A549 (cell line): ENCODE measurements at regions not wholly inside any gene's neighbourhood (a gene's known extent, or its start where the extent isn't known, plus 50 kb on each side); places are given as distances from the start of the nearest gene placed in this dataset.

Experiments used
- ATAC-seq, 2 experiments: fragments of 200-7000 bp in 1 of 2; fragments of >200 bp in 1 of 2; cut with Nextera tagmentation in 1 of 2; cut with Tn5 transposase in 1 of 2; 3 replicates each; pipeline versions ENCODE4 v1.8.0 to v1.9.1; 2018 to 2020; ENCODE audit warnings: mild to moderate bottlenecking in 1 of 2, moderate library complexity in 1 of 2
- CTCF ChIA-PET: fragments of 300-600 bp; sonication (Branson Sonifier 250); formaldehyde crosslinking; extraction: SDS; loops from one replicate; lab custom pipeline; 2021; ENCODE audit warnings: antibody characterized with exemption, inconsistent platforms; lab: Yijun Ruan, JAX
- POLR2A ChIA-PET: fragments of 350-600 bp; formaldehyde crosslinking; extraction: SDS; loops from one replicate; lab custom pipeline; 2021; ENCODE audit warnings: antibody characterized with exemption, inconsistent platforms; lab: Yijun Ruan, JAX
- DNase-seq, 2 experiments: peaks; one replicate each; pipeline versions ENCODE4 v3.0.0 to v3.0.0-alpha.2; 2011 to 2016; ENCODE audit warnings: low read depth in 1 of 2, low spot score in 1 of 2
- FAIRE-seq: peaks from 2 replicates; lab custom pipeline; 2011; peaks lifted over from hg19 to GRCh38; lab: Jason Lieb, UNC
- H3K27ac ChIP-seq, 2 experiments: fragments of >200 bp; sonication (Bioruptor Twin); formaldehyde crosslinking; 3 replicates each; pipeline ENCODE4 v1.5.1; 2016 to 2017
- H3K4me1 ChIP-seq: fragments of >200 bp; sonication (Bioruptor Twin); formaldehyde crosslinking; 3 replicates; pipeline ENCODE4 v1.6.1; 2016
- H3K4me2 ChIP-seq: fragments of >200 bp; sonication (Bioruptor Twin); formaldehyde crosslinking; 3 replicates; pipeline ENCODE4 v1.6.1; 2016
- H3K4me3 ChIP-seq: fragments of >200 bp; sonication (Bioruptor Twin); formaldehyde crosslinking; 3 replicates; pipeline ENCODE4 v1.5.1; 2016
- H3K9me3 ChIP-seq: fragments of >200 bp; sonication (Bioruptor Twin); formaldehyde crosslinking; 3 replicates; pipeline ENCODE4 v1.6.1; 2016
- CHD4 ChIP-seq: fragments of 200-600 bp; sonication (generic); IDR thresholded peaks from 2 replicates; pipeline ENCODE4 v1.6.1; 2016; ENCODE audit warnings: antibody characterized with exemption, mild to moderate bottlenecking, borderline replicate concordance
- FOSL2 ChIP-seq, 2 experiments: fragments of 450-650 bp in 1 of 2; fragments of >200 bp in 1 of 2; sonication (Bioruptor Twin) in 1 of 2; formaldehyde crosslinking; IDR thresholded peaks; 2 replicates each; pipeline versions ENCODE4 v1.5.0 to v1.6.1; 2016 to 2020; ENCODE audit warnings: mild to moderate bottlenecking in 1 of 2, moderate library complexity in 1 of 2
- FOXS1 ChIP-seq: fragments of 250-450 bp; sonication (Bioruptor Pico); IDR thresholded peaks from 2 replicates; pipeline ENCODE4 v1.5.0; 2020; ENCODE audit warnings: mild to moderate bottlenecking, moderate library complexity
- HDAC2 ChIP-seq: fragments of 200-600 bp; sonication (generic); IDR thresholded peaks from 2 replicates; pipeline ENCODE4 v1.6.1; 2016
- HOXA7 ChIP-seq: fragments of 250-450 bp; sonication (Bioruptor Pico); IDR thresholded peaks from 2 replicates; pipeline ENCODE4 v1.5.0; 2020; ENCODE audit warnings: mild to moderate bottlenecking, moderate library complexity
- KDM5A ChIP-seq: fragments of 200-600 bp; sonication (generic); IDR thresholded peaks from 2 replicates; pipeline ENCODE4 v1.6.1; 2016; ENCODE audit warnings: antibody characterized with exemption, mild to moderate bottlenecking
- MAFK ChIP-seq: fragments of 450-650 bp; IDR thresholded peaks from 2 replicates; pipeline ENCODE4 v1.6.1; 2014; ENCODE audit not compliant: partially characterized antibody
- POLR2AphosphoS2 ChIP-seq: conservative IDR thresholded peaks from 2 replicates; pipeline ENCODE4 v1.6.1; 2012; ENCODE audit warnings: low read length, improper control_type of control experiment, inconsistent platforms
- RCOR1 ChIP-seq: fragments of 150-350 bp; IDR thresholded peaks from 2 replicates; pipeline ENCODE4 v1.6.1; 2014; ENCODE audit warnings: antibody characterized with exemption, low read length, low read depth
- TFCP2L1 ChIP-seq: fragments of 250-450 bp; sonication (Bioruptor Pico); IDR thresholded peaks from 2 replicates; pipeline ENCODE4 v1.5.0; 2021; ENCODE audit warnings: mild to moderate bottlenecking
- WGBS: methylation state at CpG from one replicate; pipeline ENCODE4 v1.1.6; 2017; ENCODE audit errors: missing lambda C conversion rate; 5-methylcytosine and 5-hydroxymethylcytosine counted together
- TF ChIP-seq, protein P1 (sequence below): IDR thresholded peaks from 2 replicates; pipeline ENCODE4 v1.6.1; 2012; ENCODE audit warnings: low read depth, borderline replicate concordance
- TF ChIP-seq, protein P2 (sequence below): fragments of 150-350 bp; IDR thresholded peaks from 2 replicates; pipeline ENCODE4 v1.6.1; 2014; ENCODE audit warnings: low read depth, mild to moderate bottlenecking, low read length
- TF ChIP-seq, protein P3 (sequence below): fragments of >200 bp; sonication (Bioruptor Twin); formaldehyde crosslinking; IDR thresholded peaks from 3 replicates; pipeline ENCODE4 v1.5.1; 2016
- TF ChIP-seq, protein P4 (sequence below): fragments of 450-650 bp; IDR thresholded peaks from 2 replicates; pipeline ENCODE4 v1.6.1; 2014; ENCODE audit warnings: antibody characterized with exemption
- TF ChIP-seq, protein P5 (sequence below): IDR thresholded peaks from 2 replicates; pipeline ENCODE4 v1.6.1; 2012
- TF ChIP-seq, protein P6 (sequence below): fragments of 250-450 bp; sonication (Bioruptor Pico); IDR thresholded peaks from 2 replicates; pipeline ENCODE4 v1.5.0; 2020; ENCODE audit warnings: low read depth, mild to moderate bottlenecking, moderate library complexity
- TF ChIP-seq, protein P7 (sequence below): fragments of 250-450 bp; sonication (Bioruptor Pico); IDR thresholded peaks from 2 replicates; pipeline ENCODE4 v1.5.0; 2021; ENCODE audit warnings: mild to moderate bottlenecking, moderate library complexity, borderline replicate concordance

DNA sequence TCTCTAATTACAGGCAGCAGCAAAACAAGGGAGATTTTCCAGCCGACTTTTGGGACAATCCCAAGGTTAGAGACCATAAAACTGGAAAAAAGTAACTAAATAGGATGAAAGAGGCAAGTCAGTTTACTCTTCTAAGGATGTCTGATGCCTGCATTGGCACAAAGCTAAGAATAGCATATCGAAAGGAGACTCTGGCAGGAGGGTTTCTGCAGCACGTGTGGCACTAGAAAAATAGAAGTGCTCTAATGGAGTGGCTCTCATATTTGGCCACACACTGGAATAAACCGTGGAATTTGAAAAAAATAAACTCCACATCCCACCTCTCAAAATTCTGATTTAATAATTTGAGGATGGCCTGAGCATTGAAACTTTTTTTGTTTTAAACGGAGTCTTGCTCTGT is 77.2 kb upstream of the ARSJ start:
- FAIRE-seq = no peak
- no peak for DNase-seq
- Histone ChIP-seq H3K4me2 (no peak overlapping the region), H3K4me1 (no peaks in the 10 kb centered on the region), H3K9me3 (0 out of 3 replicates have a peak, but pooled peaks cover 2% of the 10 kb centered on the region), H3K4me3 (no peak overlapping the region), H3K27ac (no peak overlapping the region)
- POLR2A ChIA-PET = no interaction called here
- no peak for ATAC-seq
- CTCF ChIA-PET = no interaction called here
- WGBS = 62% methylated on average over 5 of the region's 5 CpGs
- TF ChIP-seq, protein P1, sequence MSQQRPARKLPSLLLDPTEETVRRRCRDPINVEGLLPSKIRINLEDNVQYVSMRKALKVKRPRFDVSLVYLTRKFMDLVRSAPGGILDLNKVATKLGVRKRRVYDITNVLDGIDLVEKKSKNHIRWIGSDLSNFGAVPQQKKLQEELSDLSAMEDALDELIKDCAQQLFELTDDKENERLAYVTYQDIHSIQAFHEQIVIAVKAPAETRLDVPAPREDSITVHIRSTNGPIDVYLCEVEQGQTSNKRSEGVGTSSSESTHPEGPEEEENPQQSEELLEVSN = no peak
- no peak for TF ChIP-seq HOXA7 (CRISPR knock-in tag)
- TF ChIP-seq HDAC2 = no peak
- no peak for TF ChIP-seq TFCP2L1 (CRISPR knock-in tag)
- no peak for TF ChIP-seq FOSL2 (IDR thresholded peaks at IDR 0.05)
- no peak for TF ChIP-seq FOSL2 (CRISPR knock-in tag; IDR thresholded peaks at IDR 0.05)
- TF ChIP-seq POLR2AphosphoS2 = no peak
- no peak for TF ChIP-seq RCOR1
- TF ChIP-seq, protein P2, sequence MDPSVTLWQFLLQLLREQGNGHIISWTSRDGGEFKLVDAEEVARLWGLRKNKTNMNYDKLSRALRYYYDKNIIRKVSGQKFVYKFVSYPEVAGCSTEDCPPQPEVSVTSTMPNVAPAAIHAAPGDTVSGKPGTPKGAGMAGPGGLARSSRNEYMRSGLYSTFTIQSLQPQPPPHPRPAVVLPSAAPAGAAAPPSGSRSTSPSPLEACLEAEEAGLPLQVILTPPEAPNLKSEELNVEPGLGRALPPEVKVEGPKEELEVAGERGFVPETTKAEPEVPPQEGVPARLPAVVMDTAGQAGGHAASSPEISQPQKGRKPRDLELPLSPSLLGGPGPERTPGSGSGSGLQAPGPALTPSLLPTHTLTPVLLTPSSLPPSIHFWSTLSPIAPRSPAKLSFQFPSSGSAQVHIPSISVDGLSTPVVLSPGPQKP = no peak

DNA sequence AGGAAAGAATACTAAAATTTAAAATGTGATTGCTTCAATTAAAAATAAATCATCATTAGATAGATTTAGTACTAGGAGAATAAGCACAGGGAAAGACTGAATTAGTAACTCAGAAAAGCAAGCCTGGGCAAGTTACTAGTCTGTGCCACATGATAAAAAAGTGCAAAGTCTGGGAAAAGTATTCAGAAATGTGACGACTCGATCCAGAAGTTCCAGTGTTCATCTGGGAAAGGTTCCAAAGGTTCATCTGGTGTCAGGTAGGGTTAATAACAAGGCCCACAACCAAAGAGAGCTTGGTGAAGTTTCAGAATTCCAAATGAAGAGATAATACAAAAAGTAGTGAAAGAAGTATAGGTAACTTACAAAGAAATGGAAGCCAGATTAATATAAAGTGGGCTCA is 78.3 kb upstream of the ARSJ start:
- H3K4me1 ChIP-seq = no peaks in the 10 kb centered on the region
- no peak overlapping the region for H3K4me3 ChIP-seq
- H3K27ac ChIP-seq = no peak overlapping the region
- TF ChIP-seq, protein P3, sequence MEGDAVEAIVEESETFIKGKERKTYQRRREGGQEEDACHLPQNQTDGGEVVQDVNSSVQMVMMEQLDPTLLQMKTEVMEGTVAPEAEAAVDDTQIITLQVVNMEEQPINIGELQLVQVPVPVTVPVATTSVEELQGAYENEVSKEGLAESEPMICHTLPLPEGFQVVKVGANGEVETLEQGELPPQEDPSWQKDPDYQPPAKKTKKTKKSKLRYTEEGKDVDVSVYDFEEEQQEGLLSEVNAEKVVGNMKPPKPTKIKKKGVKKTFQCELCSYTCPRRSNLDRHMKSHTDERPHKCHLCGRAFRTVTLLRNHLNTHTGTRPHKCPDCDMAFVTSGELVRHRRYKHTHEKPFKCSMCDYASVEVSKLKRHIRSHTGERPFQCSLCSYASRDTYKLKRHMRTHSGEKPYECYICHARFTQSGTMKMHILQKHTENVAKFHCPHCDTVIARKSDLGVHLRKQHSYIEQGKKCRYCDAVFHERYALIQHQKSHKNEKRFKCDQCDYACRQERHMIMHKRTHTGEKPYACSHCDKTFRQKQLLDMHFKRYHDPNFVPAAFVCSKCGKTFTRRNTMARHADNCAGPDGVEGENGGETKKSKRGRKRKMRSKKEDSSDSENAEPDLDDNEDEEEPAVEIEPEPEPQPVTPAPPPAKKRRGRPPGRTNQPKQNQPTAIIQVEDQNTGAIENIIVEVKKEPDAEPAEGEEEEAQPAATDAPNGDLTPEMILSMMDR = no peak
- TF ChIP-seq, protein P4, sequence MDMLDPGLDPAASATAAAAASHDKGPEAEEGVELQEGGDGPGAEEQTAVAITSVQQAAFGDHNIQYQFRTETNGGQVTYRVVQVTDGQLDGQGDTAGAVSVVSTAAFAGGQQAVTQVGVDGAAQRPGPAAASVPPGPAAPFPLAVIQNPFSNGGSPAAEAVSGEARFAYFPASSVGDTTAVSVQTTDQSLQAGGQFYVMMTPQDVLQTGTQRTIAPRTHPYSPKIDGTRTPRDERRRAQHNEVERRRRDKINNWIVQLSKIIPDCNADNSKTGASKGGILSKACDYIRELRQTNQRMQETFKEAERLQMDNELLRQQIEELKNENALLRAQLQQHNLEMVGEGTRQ = no peak
- TF ChIP-seq KDM5A (no peak), MAFK (no peak)
- CTCF ChIA-PET = no interaction called here
- DNase-seq = no peak
- POLR2A ChIA-PET = no interaction called here
- FAIRE-seq = no peak
- H3K4me2 ChIP-seq = no peak overlapping the region
- H3K9me3 ChIP-seq = 0 out of 3 replicates have a peak, but pooled peaks cover 2% of the 10 kb centered on the region
- ATAC-seq = no peak
- WGBS = 94% methylated on average over 2 of the region's 2 CpGs

DNA sequence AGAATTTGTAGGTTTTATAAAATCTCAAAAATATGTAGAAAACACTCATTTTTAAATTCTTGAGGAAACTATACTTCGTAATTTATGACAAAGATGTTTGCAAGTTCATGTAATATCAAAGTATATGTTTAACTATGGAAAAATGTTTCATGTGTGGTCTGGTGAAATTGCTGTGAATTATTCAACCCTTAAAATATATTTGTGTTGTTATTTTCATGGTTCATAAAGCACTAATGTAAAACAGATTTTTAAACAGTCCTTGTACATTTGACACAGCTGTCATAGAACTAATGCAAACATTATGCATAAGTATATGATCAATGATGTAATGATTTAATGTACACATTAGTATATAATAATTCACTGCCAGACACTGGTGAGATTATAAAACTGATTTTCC is 83.1 kb upstream of the ARSJ start:
- FAIRE-seq = no peak
- POLR2A ChIA-PET = no interaction called here

More for the DNA sequence above, 83.1 kb upstream of the ARSJ start:
- TF ChIP-seq FOSL2 (IDR thresholded peaks at IDR 0.05) = no peak
- no peak for TF ChIP-seq FOSL2 (CRISPR knock-in tag; IDR thresholded peaks at IDR 0.05)
- TF ChIP-seq KDM5A = no peak
- TF ChIP-seq, protein P5, sequence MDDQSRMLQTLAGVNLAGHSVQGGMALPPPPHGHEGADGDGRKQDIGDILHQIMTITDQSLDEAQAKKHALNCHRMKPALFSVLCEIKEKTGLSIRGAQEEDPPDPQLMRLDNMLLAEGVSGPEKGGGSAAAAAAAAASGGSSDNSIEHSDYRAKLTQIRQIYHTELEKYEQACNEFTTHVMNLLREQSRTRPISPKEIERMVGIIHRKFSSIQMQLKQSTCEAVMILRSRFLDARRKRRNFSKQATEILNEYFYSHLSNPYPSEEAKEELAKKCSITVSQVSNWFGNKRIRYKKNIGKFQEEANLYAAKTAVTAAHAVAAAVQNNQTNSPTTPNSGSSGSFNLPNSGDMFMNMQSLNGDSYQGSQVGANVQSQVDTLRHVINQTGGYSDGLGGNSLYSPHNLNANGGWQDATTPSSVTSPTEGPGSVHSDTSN = no peak
- no peak for TF ChIP-seq HOXA7 (CRISPR knock-in tag)
- TF ChIP-seq, protein P6, sequence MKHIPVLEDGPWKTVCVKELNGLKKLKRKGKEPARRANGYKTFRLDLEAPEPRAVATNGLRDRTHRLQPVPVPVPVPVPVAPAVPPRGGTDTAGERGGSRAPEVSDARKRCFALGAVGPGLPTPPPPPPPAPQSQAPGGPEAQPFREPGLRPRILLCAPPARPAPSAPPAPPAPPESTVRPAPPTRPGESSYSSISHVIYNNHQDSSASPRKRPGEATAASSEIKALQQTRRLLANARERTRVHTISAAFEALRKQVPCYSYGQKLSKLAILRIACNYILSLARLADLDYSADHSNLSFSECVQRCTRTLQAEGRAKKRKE (CRISPR knock-in tag) = no peak
- no peak for TF ChIP-seq RCOR1
- TF ChIP-seq, protein P7, sequence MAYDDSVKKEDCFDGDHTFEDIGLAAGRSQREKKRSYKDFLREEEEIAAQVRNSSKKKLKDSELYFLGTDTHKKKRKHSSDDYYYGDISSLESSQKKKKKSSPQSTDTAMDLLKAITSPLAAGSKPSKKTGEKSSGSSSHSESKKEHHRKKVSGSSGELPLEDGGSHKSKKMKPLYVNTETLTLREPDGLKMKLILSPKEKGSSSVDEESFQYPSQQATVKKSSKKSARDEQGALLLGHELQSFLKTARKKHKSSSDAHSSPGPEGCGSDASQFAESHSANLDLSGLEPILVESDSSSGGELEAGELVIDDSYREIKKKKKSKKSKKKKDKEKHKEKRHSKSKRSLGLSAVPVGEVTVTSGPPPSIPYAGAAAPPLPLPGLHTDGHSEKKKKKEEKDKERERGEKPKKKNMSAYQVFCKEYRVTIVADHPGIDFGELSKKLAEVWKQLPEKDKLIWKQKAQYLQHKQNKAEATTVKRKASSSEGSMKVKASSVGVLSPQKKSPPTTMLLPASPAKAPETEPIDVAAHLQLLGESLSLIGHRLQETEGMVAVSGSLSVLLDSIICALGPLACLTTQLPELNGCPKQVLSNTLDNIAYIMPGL (CRISPR knock-in tag) = no peak
- no peak for TF ChIP-seq CHD4
- TF ChIP-seq FOXS1 = no peak
- CTCF ChIA-PET = no interaction called here
- no peak overlapping the region for H3K27ac ChIP-seq
- DNase-seq = no peak
- H3K9me3 ChIP-seq = 0 out of 3 replicates have a peak, but pooled peaks cover 2% of the 10 kb centered on the region
- no peak for ATAC-seq
- no peak overlapping the region for H3K4me3 ChIP-seq
- no peak overlapping the region for H3K4me2 ChIP-seq
- H3K4me1 ChIP-seq = no peaks in the 10 kb centered on the region
- 87% methylated on average over 1 of the region's 1 CpG for WGBS
